Calu3 (cell line): ENCODE measurements at regions not wholly inside any gene's neighbourhood (a gene's known extent, or its start where the extent isn't known, plus 50 kb on each side); places are given as distances from the start of the nearest gene placed in this dataset.

Experiments
- BruUV-seq: library from RNA; stranded (reverse); fragments of 400-500 nt; replicated peaks from 2 replicates; lab custom pipeline; 2021; lab: Mats Ljungman, UMichigan
- CTCF ChIA-PET: fragments of 300-600 bp; sonication (Branson Sonifier 250); formaldehyde crosslinking; loops from one replicate; lab custom pipeline; 2022; ENCODE audit warnings: antibody characterized with exemption; lab: Charles Lee
- DNase-seq: peaks from one replicate; pipeline ENCODE4 v3.0.0; 2022
- H3K27ac Mint-ChIP-seq: one replicate; pipeline ENCODE4 v1.8.0; 2022; ENCODE audit warnings: mixed read lengths; ENCODE audit not compliant: unreplicated experiment
- H3K27me3 Mint-ChIP-seq: one replicate; pipeline ENCODE4 v1.8.0; 2022; ENCODE audit warnings: mixed read lengths; ENCODE audit not compliant: unreplicated experiment
- H3K36me3 Mint-ChIP-seq: one replicate; pipeline ENCODE4 v1.8.0; 2022; ENCODE audit warnings: mild to moderate bottlenecking, moderate library complexity, mixed read lengths; ENCODE audit not compliant: insufficient read depth, unreplicated experiment
- H3K4me1 Mint-ChIP-seq: one replicate; pipeline ENCODE4 v1.8.0; 2022; ENCODE audit warnings: mild to moderate bottlenecking, low read depth, mixed read lengths; ENCODE audit not compliant: unreplicated experiment
- H3K4me3 Mint-ChIP-seq: one replicate; pipeline ENCODE4 v1.8.0; 2022; ENCODE audit warnings: mild to moderate bottlenecking, low read depth, moderate library complexity, mixed read lengths; ENCODE audit not compliant: unreplicated experiment
- H3K9me3 Mint-ChIP-seq: one replicate; pipeline ENCODE4 v1.8.0; 2022; ENCODE audit warnings: low read depth, mixed read lengths; ENCODE audit not compliant: unreplicated experiment
- intact Hi-C: fragments of 100-400 bp; cut with micrococcal nuclease; formaldehyde crosslinking; loops from one replicate; pipeline ENCODE4 v1.10.0; 2022; ENCODE audit not compliant: unreplicated experiment
- TF ChIP-seq, protein P1 (sequence below): fragments of 200-600 bp; IDR thresholded peaks from one replicate; pipeline ENCODE4 v1.8.0; 2022; ENCODE audit warnings: antibody characterized with exemption; ENCODE audit not compliant: unreplicated experiment

DNA sequence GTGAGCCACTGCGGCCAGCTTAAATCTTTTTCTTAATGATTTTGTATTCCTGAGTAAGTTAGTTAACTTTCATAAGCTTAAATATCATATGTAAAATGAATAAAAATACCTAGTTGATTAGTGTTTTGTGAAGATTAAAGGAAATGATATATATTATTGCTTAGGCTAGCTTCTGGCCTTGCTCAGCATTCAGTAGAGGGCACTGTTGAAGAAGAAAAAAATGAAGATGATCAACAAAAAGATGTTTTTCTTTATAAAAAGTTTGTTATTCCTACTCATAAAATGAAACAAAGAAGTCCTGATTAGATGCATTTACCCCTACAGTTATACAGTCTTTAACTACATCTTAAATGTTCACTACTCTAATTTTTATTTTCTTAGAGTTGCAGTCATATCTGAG, 797.7 kb downstream of the RAPGEF2 start:
- intact Hi-C loops: loop anchor here (10.0 kb wide), 1 partner anchor 136 kb away; no protein-coding TSS in a partner anchor

DNA sequence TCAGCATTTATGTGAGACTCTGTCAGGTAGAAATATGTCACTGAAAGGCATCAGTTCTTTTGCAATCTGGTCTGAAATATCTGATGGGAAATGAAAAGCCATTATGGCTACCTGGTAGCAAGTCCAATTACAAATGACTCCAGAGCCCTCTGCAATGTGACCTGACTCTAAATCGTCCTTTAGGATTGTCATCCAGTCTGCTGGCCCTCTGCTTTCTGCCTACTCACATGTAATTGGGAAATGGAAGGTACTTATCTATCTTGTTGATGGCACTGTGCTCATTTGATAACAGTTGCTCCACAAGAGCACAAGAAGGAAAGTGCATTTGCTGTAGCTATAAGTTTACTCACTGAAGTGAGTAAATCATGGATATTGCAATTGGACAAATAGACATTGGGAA, 799.8 kb downstream of the RAPGEF2 start:
- DNase-seq: no peak
- no TSS peak for BruUV-seq

More for the DNA sequence above, 797.7 kb downstream of the RAPGEF2 start:
- Mint-ChIP-seq H3K27ac (no peak overlapping the region), H3K9me3 (no peaks in the 10 kb centered on the region), H3K4me3 (no peak overlapping the region), H3K27me3 (no peaks in the 10 kb centered on the region), H3K36me3 (peaks cover 4% of the 10 kb centered on the region), H3K4me1 (peaks cover 10% of the 10 kb centered on the region)
- TF ChIP-seq, protein P1, sequence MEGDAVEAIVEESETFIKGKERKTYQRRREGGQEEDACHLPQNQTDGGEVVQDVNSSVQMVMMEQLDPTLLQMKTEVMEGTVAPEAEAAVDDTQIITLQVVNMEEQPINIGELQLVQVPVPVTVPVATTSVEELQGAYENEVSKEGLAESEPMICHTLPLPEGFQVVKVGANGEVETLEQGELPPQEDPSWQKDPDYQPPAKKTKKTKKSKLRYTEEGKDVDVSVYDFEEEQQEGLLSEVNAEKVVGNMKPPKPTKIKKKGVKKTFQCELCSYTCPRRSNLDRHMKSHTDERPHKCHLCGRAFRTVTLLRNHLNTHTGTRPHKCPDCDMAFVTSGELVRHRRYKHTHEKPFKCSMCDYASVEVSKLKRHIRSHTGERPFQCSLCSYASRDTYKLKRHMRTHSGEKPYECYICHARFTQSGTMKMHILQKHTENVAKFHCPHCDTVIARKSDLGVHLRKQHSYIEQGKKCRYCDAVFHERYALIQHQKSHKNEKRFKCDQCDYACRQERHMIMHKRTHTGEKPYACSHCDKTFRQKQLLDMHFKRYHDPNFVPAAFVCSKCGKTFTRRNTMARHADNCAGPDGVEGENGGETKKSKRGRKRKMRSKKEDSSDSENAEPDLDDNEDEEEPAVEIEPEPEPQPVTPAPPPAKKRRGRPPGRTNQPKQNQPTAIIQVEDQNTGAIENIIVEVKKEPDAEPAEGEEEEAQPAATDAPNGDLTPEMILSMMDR: no peak
- CTCF ChIA-PET: no interaction called here
- no TSS peak for BruUV-seq
- no peak for DNase-seq

DNA sequence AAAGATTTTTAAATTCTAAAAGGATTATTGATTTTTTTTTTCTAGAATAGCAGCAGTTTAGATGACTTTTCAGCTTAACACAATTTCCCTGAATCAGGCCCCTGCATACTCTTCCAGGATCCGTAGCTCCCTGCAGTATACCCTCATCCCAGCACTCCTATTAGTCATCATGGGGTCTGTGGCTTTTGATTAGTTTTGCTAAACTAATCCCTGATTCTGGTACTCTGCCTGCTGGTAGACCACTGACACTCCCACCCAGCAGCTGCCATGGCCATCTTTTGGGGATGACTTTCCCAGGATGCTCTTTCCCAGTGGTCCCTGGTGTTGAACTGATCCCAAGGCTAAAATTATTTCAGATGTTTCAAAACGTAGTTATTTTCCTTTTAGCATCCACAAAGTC, 802.0 kb downstream of the RAPGEF2 start:
- Mint-ChIP-seq H3K4me3 (no peak overlapping the region), H3K9me3 (no peaks in the 10 kb centered on the region), H3K4me1 (peaks cover 10% of the 10 kb centered on the region), H3K27me3 (no peaks in the 10 kb centered on the region), H3K27ac (no peak overlapping the region), H3K36me3 (peaks cover 4% of the 10 kb centered on the region)
- CTCF ChIA-PET: no interaction called here
- TF ChIP-seq, protein P1: no peak
- BruUV-seq: no TSS peak
- DNase-seq: no peak
- intact Hi-C loops: loop anchor here (10.0 kb wide), 1 partner anchor 140 kb away; no protein-coding TSS in a partner anchor

More for the DNA sequence above, 799.8 kb downstream of the RAPGEF2 start:
- Mint-ChIP-seq H3K4me1 (peaks cover 10% of the 10 kb centered on the region), H3K4me3 (no peak overlapping the region), H3K27me3 (no peaks in the 10 kb centered on the region), H3K36me3 (peaks cover 4% of the 10 kb centered on the region), H3K9me3 (no peaks in the 10 kb centered on the region), H3K27ac (no peak overlapping the region)
- CTCF ChIA-PET: no interaction called here
- intact Hi-C loops: loop anchor here (10.0 kb wide), 1 partner anchor 138 kb away; no protein-coding TSS in a partner anchor
- TF ChIP-seq, protein P1: no peak

DNA sequence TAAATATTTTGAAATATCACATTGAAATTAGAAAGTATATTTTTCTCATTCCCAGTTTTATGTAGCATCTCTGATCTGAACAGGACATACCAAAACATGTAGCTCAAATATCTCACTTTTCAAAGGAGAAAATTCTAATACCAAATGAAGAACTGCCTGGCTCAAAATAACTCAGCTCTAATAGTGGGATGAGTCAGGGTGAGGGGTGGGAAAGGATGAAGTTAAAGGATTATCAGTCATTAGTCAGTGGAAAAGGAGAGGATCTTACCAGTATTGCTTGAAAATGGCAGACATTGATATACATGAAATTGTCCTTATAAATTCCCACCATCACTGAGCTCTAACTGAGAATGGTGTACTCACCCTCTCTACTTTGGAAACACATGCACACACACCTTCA, 803.2 kb downstream of the RAPGEF2 start:
- no peaks in the 10 kb centered on the region for H3K27me3 Mint-ChIP-seq
- TF ChIP-seq, protein P1: no peak
- H3K27ac Mint-ChIP-seq: no peak overlapping the region
- peaks cover 10% of the 10 kb centered on the region for H3K4me1 Mint-ChIP-seq
- H3K9me3 Mint-ChIP-seq: no peaks in the 10 kb centered on the region
- no peak overlapping the region for H3K4me3 Mint-ChIP-seq
- no peak for DNase-seq
- peaks cover 4% of the 10 kb centered on the region for H3K36me3 Mint-ChIP-seq
- intact Hi-C loops: loop anchor here (10.0 kb wide), 1 partner anchor 141 kb away; no protein-coding TSS in a partner anchor
- CTCF ChIA-PET: no interaction called here
- BruUV-seq: no TSS peak
